HG02981 (cell line): ENCODE measurements at regions not wholly inside any gene's neighbourhood (a gene's known extent, or its start where the extent isn't known, plus 50 kb on each side); places are given as distances from the start of the nearest gene placed in this dataset.
"Not testable (repeated sequence)": the region's sequence is repeated elsewhere in the genome, so short reads cannot be mapped to it uniquely, and the experiment has no call there.

Experiments
- ATAC-seq: cut with Tn5 transposase; IDR thresholded peaks from one replicate; pipeline ENCODE4 v1.9.1; 2021; ENCODE audit warnings: mild to moderate bottlenecking, moderate library complexity; ENCODE audit not compliant: unreplicated experiment

GRCh38 chr17:51347851-51348584 lies 87.7 kb downstream of the UTP18 start:
- ATAC-seq = no peak

GRCh38 chr17:51351080-51351479 lies 90.7 kb downstream of the UTP18 start:
- no peak for ATAC-seq

GRCh38 chr17:51351890-51352289 lies 91.5 kb downstream of the UTP18 start:
- no peak for ATAC-seq

GRCh38 chr17:51352798-51353197 lies 92.5 kb downstream of the UTP18 start:
- no peak for ATAC-seq

GRCh38 chr17:51353296-51353695 lies 93.0 kb downstream of the UTP18 start:
- ATAC-seq = no peak

GRCh38 chr17:51354936-51355335 lies 94.6 kb downstream of the UTP18 start:
- no peak for ATAC-seq

- no peak for ATAC-seq
These were observed 95.4 kb downstream of the UTP18 start for GRCh38 chr17:51355441-51356410.

- no peak for ATAC-seq
These were observed 98.7 kb downstream of the UTP18 start for GRCh38 chr17:51359055-51359454.

- no peak for ATAC-seq
These were observed 102.7 kb downstream of the UTP18 start for GRCh38 chr17:51362811-51363585.

- no peak for ATAC-seq
These were observed 104.7 kb downstream of the UTP18 start for GRCh38 chr17:51365090-51365489.

GRCh38 chr17:51366866-51367265 lies 106.5 kb downstream of the UTP18 start:
- no peak for ATAC-seq

- ATAC-seq = not testable (repeated sequence)
These were observed 107.5 kb downstream of the UTP18 start for GRCh38 chr17:51367836-51368235.

- no peak for ATAC-seq
These were observed 111.4 kb downstream of the UTP18 start for GRCh38 chr17:51371732-51372151.

- peak; percentile 70 for ATAC-seq
These were observed 112.1 kb downstream of the UTP18 start for GRCh38 chr17:51372345-51373004.

- no peak for ATAC-seq
These were observed 113.3 kb downstream of the UTP18 start for GRCh38 chr17:51373489-51374152.

- ATAC-seq = no peak
These were observed 113.9 kb downstream of the UTP18 start for GRCh38 chr17:51374209-51374608.

GRCh38 chr17:51375771-51376170 lies 115.4 kb downstream of the UTP18 start:
- no peak for ATAC-seq

- ATAC-seq = no peak
These were observed 116.4 kb downstream of the UTP18 start for GRCh38 chr17:51376739-51377138.

- no peak for ATAC-seq
These were observed 120.9 kb downstream of the UTP18 start for GRCh38 chr17:51381262-51381661.

GRCh38 chr17:51385208-51385607 lies 124.9 kb downstream of the UTP18 start:
- no peak for ATAC-seq
